DND-41 (cell line): ENCODE measurements at regions not wholly inside any gene's neighbourhood (a gene's known extent, or its start where the extent isn't known, plus 50 kb on each side); places are given as distances from the start of the nearest gene placed in this dataset.

Experiments
- ATAC-seq: fragments of 200-7000 bp; cut with Tn5 transposase; 3 replicates; pipeline ENCODE4 v1.9.1; 2021; ENCODE audit warnings: low read depth; ENCODE audit not compliant: insufficient read depth
- DNase-seq: peaks from one replicate; pipeline ENCODE4 v3.0.0-alpha.2; 2020
- H2AFZ ChIP-seq: 2 replicates; pipeline ENCODE4 v1.6.0; 2012; ENCODE audit warnings: low read depth, low read length
- H3K27ac ChIP-seq: 2 replicates; pipeline ENCODE4 v1.5.1; 2012; ENCODE audit warnings: low read length, inconsistent platforms
- H3K27me3 ChIP-seq: fragments of 200-600 bp; sonication (generic); 2 replicates; pipeline ENCODE4 v1.6.0; 2012; ENCODE audit warnings: low read length, mild to moderate bottlenecking, inconsistent platforms; ENCODE audit not compliant: insufficient read depth, poor library complexity
- H3K36me3 ChIP-seq: 2 replicates; pipeline ENCODE4 v1.5.1; 2012; ENCODE audit warnings: low read length, inconsistent platforms; ENCODE audit not compliant: insufficient read depth
- H3K4me1 ChIP-seq: 2 replicates; pipeline ENCODE4 v1.5.1; 2012; ENCODE audit warnings: mild to moderate bottlenecking, low read length; ENCODE audit not compliant: insufficient read depth
- H3K4me2 ChIP-seq: 2 replicates; pipeline ENCODE4 v1.6.0; 2012; ENCODE audit warnings: mild to moderate bottlenecking, moderate library complexity, low read length, inconsistent platforms; ENCODE audit not compliant: insufficient read depth
- H3K4me3 ChIP-seq, 2 experiments: fragments of 200-600 bp in 1 of 2; shearing (Covaris generic) in 1 of 2; 2 replicates each; pipeline ENCODE4 v1.5.1; 2012 to 2016; ENCODE audit warnings: inconsistent platforms in 2 of 2, low read length in 2 of 2, mild to moderate bottlenecking in 2 of 2, low read depth in 1 of 2, moderate library complexity in 1 of 2
- H3K79me2 ChIP-seq: 2 replicates; pipeline ENCODE4 v1.6.0; 2012; ENCODE audit warnings: low read length, inconsistent platforms; ENCODE audit not compliant: insufficient read depth
- H3K9ac ChIP-seq: 2 replicates; pipeline ENCODE4 v1.6.0; 2012; ENCODE audit warnings: low read depth, mild to moderate bottlenecking, inconsistent platforms, low read length, moderate library complexity
- H3K9me3 ChIP-seq: 2 replicates; pipeline ENCODE4 v1.5.1; 2012; ENCODE audit warnings: low read length, moderate library complexity, mild to moderate bottlenecking, inconsistent platforms; ENCODE audit not compliant: insufficient read depth, severe bottlenecking
- H4K20me1 ChIP-seq: 2 replicates; pipeline ENCODE4 v1.6.0; 2012; ENCODE audit warnings: low read length; ENCODE audit not compliant: insufficient read depth
- CTCF ChIP-seq: IDR thresholded peaks from 2 replicates; pipeline ENCODE4 v1.5.1; 2012; ENCODE audit warnings: borderline replicate concordance, low read length, moderate library complexity, mild to moderate bottlenecking; ENCODE audit not compliant: poor library complexity, severe bottlenecking; ENCODE audit errors: extremely low read depth
- EZH2 ChIP-seq: IDR thresholded peaks from 3 replicates; pipeline ENCODE4 v1.6.1; 2012; ENCODE audit warnings: borderline replicate concordance, low read depth, mild to moderate bottlenecking, moderate library complexity, low read length, inconsistent platforms; ENCODE audit not compliant: severe bottlenecking

- Histone ChIP-seq H3K4me2 (no peak overlapping the region), H2AFZ (no peak overlapping the region), H3K9ac (no peak overlapping the region), H4K20me1 (no peaks in the 10 kb centered on the region), H3K4me3 (no peak overlapping the region), H3K27me3 (no peaks in the 10 kb centered on the region), H3K9me3 (no peaks in the 10 kb centered on the region), H3K4me1 (no peaks in the 10 kb centered on the region), H3K36me3 (no peaks in the 10 kb centered on the region), H3K79me2 (no peaks in the 10 kb centered on the region), H3K27ac (no peak overlapping the region)
- no peak for TF ChIP-seq EZH2
- no peak for TF ChIP-seq CTCF
- ATAC-seq (no peak), DNase-seq (no peak)
Observed at GRCh38 chr2:194725169-194725568, 931.9 kb upstream of the SLC39A10 start.

GRCh38 chr2:194723446-194723845 lies 933.6 kb upstream of the SLC39A10 start:
- no peak overlapping the region for H3K9ac ChIP-seq

GRCh38 chr2:194721227-194721626 lies 935.8 kb upstream of the SLC39A10 start:
- no peak for ATAC-seq
- H3K4me1 ChIP-seq, result no peaks in the 10 kb centered on the region
- no peak for DNase-seq
- H3K9me3 ChIP-seq, result no peaks in the 10 kb centered on the region
- H3K27me3 ChIP-seq, result no peaks in the 10 kb centered on the region
- H3K9ac ChIP-seq, result no peak overlapping the region
- H3K27ac ChIP-seq, result no peak overlapping the region
- no peaks in the 10 kb centered on the region for H3K36me3 ChIP-seq
- TF ChIP-seq EZH2, result no peak
- no peak for TF ChIP-seq CTCF
- H3K79me2 ChIP-seq, result no peaks in the 10 kb centered on the region
- H2AFZ ChIP-seq, result no peak overlapping the region
- no peak overlapping the region for H3K4me2 ChIP-seq
- H4K20me1 ChIP-seq, result no peaks in the 10 kb centered on the region
- no peak overlapping the region for H3K4me3 ChIP-seq

More at GRCh38 chr2:194723446-194723845, 933.6 kb upstream of the SLC39A10 start:
- DNase-seq (no peak), ATAC-seq (no peak)
- no peak overlapping the region for H3K4me2 ChIP-seq
- no peak overlapping the region; the same call in 1 of the 2 replicates for H2AFZ ChIP-seq
- no peaks in the 10 kb centered on the region for H3K27me3 ChIP-seq
- H3K4me1 ChIP-seq, result no peaks in the 10 kb centered on the region
- no peaks in the 10 kb centered on the region for H4K20me1 ChIP-seq
- TF ChIP-seq EZH2 (no peak), CTCF (no peak)
- H3K36me3 ChIP-seq, result no peaks in the 10 kb centered on the region
- no peaks in the 10 kb centered on the region for H3K79me2 ChIP-seq
- H3K9me3 ChIP-seq, result no peaks in the 10 kb centered on the region
- no peak overlapping the region for H3K4me3 ChIP-seq
- H3K27ac ChIP-seq, result no peak overlapping the region

GRCh38 chr2:194720462-194720861 lies 936.6 kb upstream of the SLC39A10 start:
- DNase-seq, result no peak
- Histone ChIP-seq H3K4me2 (no peak overlapping the region), H3K9me3 (no peaks in the 10 kb centered on the region), H3K27ac (no peak overlapping the region), H3K4me3 (no peak overlapping the region), H2AFZ (no peak overlapping the region), H3K9ac (no peak overlapping the region), H3K79me2 (no peaks in the 10 kb centered on the region), H3K4me1 (no peaks in the 10 kb centered on the region), H3K27me3 (no peaks in the 10 kb centered on the region), H4K20me1 (no peaks in the 10 kb centered on the region), H3K36me3 (no peaks in the 10 kb centered on the region)
- no peak for TF ChIP-seq CTCF
- TF ChIP-seq EZH2, result no peak
- no peak for ATAC-seq
